DMS153 treated with DMSO at 0.1 percent for 48 hours (cell line): ENCODE measurements at regions not wholly inside any gene's neighbourhood (a gene's known extent, or its start where the extent isn't known, plus 50 kb on each side); places are given as distances from the start of the nearest gene placed in this dataset.
"Not testable (repeated sequence)": the region's sequence is repeated elsewhere in the genome, so short reads cannot be mapped to it uniquely, and the experiment has no call there.

Source experiments
- DNase-seq: peaks from one replicate; lab custom pipeline; 2025; ENCODE audit not compliant: unreplicated experiment; lab: John Stamatoyannopoulos, UW

- DNase-seq, result no peak
Observed at GRCh38 chr1:105483436-105483835, 1573.0 kb upstream of the PRMT6 start.

- no peak for DNase-seq
Observed at GRCh38 chr1:105485207-105485606, 1571.3 kb upstream of the PRMT6 start.

- no peak for DNase-seq
Observed at GRCh38 chr1:105492921-105493320, 1563.6 kb upstream of the PRMT6 start.

GRCh38 chr1:105516068-105516467 is 1540.4 kb upstream of the PRMT6 start:
- DNase-seq, result no peak

GRCh38 chr1:105533996-105534395 is 1522.5 kb upstream of the PRMT6 start:
- no peak for DNase-seq

GRCh38 chr1:105544475-105544874 is 1512.0 kb upstream of the PRMT6 start:
- no peak for DNase-seq

GRCh38 chr1:105556266-105556665 is 1500.2 kb upstream of the PRMT6 start:
- no peak for DNase-seq

GRCh38 chr1:105558023-105558422 is 1498.5 kb upstream of the PRMT6 start:
- DNase-seq, result no peak

- no peak for DNase-seq
Observed at GRCh38 chr1:105565006-105565405, 1491.5 kb upstream of the PRMT6 start.

- DNase-seq, result no peak
Observed at GRCh38 chr1:105585791-105586190, 1470.7 kb upstream of the PRMT6 start.

GRCh38 chr1:105591681-105592080 is 1464.8 kb upstream of the PRMT6 start:
- peak; percentile 7 for DNase-seq

GRCh38 chr1:105608713-105609112 is 1447.8 kb upstream of the PRMT6 start:
- DNase-seq, result no peak

GRCh38 chr1:105626276-105626987 is 1430.0 kb upstream of the PRMT6 start:
- no peak for DNase-seq

- not testable (repeated sequence) for DNase-seq
Observed at GRCh38 chr1:105631153-105631744, 1425.2 kb upstream of the PRMT6 start.

- no peak for DNase-seq
Observed at GRCh38 chr1:105632342-105633196, 1423.9 kb upstream of the PRMT6 start.

- no peak for DNase-seq
Observed at GRCh38 chr1:105636052-105636451, 1420.4 kb upstream of the PRMT6 start.

- no peak for DNase-seq
Observed at GRCh38 chr1:105641407-105641806, 1415.1 kb upstream of the PRMT6 start.

- DNase-seq, result no peak
Observed at GRCh38 chr1:105652109-105652508, 1404.4 kb upstream of the PRMT6 start.

GRCh38 chr1:105655032-105655431 is 1401.4 kb upstream of the PRMT6 start:
- DNase-seq, result no peak

GRCh38 chr1:105664495-105664894 is 1392.0 kb upstream of the PRMT6 start:
- DNase-seq, result no peak

- DNase-seq, result no peak
Observed at GRCh38 chr1:105678334-105678733, 1378.1 kb upstream of the PRMT6 start.

GRCh38 chr1:105684714-105685113 is 1371.8 kb upstream of the PRMT6 start:
- DNase-seq, result no peak
